H4 (cell line): ENCODE measurements at regions not wholly inside any gene's neighbourhood (a gene's known extent, or its start where the extent isn't known, plus 50 kb on each side); places are given as distances from the start of the nearest gene placed in this dataset.

Experiments used
- DNase-seq: peaks from one replicate; pipeline ENCODE4 v3.0.0-alpha.2; 2015; ENCODE audit warnings: low spot score

DNA sequence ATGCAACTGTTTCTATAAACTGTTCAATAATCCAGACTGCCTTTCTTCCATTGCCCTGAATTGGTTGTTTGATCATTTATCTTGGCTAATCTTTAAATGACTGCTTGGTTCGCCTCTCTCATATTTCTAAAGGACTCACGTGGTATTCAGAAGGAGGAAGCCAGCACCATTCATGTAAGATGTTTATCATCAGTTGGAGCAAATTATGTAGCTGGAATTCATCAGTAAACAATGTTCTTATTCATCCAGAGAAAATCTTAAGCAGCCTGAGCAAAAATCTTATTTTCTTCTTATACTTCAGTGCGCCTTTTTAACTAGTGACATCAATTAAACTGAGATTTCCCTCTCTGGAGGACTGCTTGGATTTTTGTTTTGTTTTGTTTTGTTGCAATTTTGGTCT is 538.7 kb upstream of the TMEM132C start:
- DNase-seq = no peak

DNA sequence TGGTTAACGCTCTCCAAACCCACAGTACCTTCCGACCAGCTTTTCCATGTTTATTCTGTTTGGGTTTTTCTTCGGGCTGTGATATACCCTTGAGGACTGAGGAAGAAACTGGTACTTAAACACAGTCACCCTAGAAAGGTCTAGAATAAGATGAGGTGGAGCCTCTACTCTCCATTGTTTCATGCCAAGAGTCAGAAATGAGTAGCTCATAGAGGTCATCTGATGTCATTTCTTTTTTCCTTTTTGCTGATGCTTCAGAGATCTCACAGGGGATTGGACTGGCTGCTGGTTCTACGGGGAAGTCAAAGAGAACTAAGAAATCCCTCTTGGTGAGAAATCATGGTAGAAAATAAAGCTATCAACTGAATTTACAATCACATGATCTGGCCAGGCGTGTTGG is 538.2 kb upstream of the TMEM132C start:
- no peak for DNase-seq

DNA sequence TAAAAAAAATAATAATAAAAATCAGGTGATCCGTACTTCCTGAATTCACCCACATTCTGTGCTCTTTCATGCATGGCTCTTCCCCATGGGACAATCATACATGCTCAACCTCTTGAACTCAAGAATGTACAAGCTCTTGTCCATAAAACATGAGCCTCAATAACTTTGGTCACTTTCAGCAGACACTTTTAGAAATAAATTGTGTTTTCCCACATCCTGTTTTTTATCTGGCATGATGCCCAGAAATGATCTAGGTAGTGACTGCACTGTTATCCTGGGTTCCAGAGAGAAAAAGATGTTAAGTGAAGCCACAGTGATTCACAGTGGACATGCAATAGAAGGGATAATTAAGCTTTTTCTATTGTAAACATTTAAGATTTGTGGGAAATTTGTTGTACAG is 537.6 kb upstream of the TMEM132C start:
- DNase-seq = peak; percentile 62

DNA sequence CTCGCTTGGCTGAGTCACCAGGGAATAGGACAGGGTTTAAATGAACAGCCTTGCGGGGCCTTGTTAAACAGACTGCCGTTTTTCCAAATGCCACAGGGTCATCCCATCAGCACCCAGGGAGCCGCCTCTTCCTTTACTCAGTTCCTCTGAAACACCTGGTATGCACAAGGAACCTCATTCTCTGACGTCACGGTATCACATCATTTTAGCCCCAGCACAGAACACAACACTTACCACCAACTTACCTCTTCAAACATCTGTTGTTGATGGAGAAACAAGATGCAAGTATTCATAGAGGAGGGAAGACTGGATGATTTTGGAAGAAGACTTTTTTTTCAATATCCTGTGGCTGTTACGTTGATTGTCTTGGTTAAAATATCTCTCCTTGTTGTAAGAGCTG is 535.3 kb upstream of the TMEM132C start:
- no peak for DNase-seq

DNA sequence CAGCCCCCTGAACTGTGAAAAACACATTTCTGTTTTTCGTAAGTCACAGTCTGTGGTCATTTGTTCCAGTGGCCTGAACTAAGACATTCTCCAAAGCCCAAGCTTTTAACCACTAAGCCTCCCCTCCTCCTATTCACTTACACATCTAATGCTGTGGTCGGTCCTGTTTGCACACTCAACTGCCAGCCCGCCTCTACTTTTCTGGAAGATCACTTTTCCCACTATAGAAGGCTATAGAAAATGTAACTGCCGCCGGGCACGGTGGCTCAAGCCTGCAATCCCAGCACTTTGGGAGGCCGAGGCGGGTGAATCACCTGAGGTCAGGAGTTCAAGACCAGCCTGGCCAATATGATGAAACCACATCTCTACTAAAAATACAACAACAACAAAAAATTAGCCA is 524.7 kb upstream of the TMEM132C start:
- peak; percentile 25 for DNase-seq

GRCh38 chr12:127745469-127746212 is 521.3 kb upstream of the TMEM132C start:
- no peak for DNase-seq

DNA sequence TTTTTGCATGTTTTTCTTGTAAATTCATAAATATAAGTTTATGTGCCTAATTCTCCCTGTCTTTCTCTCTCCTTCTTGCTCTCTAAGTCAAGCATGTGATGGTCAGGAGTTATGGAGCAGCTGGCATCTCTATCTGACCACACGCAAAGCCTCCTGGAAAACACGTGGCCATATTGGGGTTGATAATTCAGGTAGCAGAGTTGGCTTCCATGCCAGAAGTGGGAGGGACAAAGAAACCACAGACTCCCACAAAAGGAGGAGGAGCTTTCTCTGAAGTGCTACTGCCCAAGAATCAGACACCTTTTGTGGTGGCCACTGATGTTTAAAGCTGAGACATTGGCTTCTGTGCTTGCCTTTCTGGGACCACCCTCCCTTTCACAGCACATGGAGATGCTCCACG is 517.6 kb upstream of the TMEM132C start:
- DNase-seq = peak; percentile 44

- DNase-seq = no peak
Observed at GRCh38 chr12:127750076-127750840, 516.7 kb upstream of the TMEM132C start.

DNA sequence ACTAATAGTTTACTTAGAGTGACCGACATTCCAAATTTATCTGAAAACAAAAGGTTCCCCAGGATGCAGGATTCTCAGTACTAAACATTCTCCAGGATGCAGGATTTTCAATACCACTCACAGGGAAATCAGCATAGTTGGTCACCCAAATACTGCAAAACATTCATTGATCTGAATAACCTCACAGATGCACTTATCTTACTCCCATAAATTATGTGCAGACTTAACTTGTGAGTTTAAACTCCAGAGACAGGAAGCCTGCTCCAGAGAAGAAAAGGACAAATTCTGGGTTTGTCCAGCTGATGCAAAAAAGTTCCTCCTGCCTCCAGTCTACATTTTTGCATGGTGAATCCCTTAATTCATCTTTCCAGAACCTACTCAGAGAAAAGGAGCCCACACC is 514.2 kb upstream of the TMEM132C start:
- no peak for DNase-seq

- DNase-seq = no peak
Observed at GRCh38 chr12:127760357-127760756, 506.6 kb upstream of the TMEM132C start.

DNA sequence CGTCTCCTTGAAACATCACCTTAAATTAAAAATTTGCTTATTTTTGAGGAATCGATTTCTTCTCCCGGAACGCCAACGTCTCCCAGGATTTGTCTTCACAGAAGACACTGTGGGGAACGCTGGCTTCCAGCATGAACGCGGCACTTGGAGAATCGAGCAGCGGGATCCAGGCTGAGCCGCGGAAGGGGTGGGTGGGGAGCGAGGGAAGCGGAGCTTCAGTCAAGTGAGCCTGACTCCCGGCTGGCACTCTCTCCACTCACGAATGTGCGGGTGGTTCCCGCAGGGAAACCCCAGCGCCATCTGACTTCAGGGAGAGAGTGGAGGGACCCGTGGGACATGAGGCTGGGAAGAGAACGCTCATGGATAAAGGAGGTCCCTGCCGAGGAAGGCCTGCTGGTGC is 506.0 kb upstream of the TMEM132C start:
- DNase-seq = no peak

DNA sequence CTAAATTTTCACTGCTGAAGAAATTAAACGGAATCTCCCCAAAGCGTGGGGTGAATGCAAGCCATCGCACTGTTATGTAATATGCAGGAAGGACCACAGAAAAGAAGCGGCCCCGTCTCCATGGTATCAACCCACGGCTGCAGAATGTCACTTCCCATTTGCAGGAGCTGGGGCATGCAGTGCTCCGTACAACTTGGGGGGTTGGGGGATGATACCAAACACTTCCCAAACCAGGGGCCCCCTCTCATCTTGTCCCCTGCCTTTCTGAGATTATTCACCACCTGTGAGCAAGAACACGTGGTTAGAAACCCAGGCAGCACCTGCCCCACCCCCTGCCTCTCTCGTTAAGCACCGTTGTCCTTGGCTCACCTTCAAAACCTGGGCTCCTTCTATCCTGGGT is 505.1 kb upstream of the TMEM132C start:
- DNase-seq = no peak

DNA sequence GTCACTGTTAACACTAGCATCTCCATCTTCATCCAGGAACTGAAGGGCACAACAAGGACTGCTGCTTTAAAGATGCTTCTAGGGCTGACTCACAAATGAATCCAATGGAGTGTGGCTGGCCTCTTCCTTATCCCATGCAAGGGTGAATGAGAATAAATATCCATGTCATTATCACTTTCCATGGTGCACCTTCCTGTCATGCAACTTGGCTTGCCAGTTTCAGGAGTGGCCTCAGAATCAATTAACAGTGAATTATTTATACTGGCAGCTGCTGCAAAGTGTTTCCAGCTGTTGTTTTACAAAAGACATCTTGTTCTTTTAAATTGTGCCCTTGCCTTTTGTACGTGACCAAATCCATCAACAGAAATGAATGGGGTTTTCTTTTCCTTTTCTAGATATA is 499.3 kb upstream of the TMEM132C start:
- no peak for DNase-seq

- DNase-seq = no peak
Observed at GRCh38 chr12:127770118-127770517, 496.9 kb upstream of the TMEM132C start.

- no peak for DNase-seq
Observed at GRCh38 chr12:127771546-127771945, 495.4 kb upstream of the TMEM132C start.

DNA sequence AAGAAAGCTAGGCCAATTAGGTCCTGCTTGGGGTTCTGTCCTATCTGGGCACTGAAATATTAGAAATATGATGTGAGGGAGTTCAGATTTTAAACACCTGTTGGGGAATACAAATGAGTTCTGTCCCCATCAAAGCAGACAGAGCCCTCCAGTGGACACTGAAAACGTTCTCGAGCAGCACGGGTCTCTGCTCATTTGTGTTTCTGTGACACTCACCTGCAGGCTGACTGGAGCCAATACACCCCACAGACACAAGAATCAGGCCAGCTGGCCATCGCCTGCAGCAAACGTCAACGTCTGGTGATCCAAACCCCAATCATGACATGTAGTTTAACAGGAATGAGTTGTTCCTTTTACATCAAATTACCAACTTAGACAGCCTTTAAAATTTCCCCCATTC is 493.4 kb upstream of the TMEM132C start:
- peak; percentile 31 for DNase-seq

DNA sequence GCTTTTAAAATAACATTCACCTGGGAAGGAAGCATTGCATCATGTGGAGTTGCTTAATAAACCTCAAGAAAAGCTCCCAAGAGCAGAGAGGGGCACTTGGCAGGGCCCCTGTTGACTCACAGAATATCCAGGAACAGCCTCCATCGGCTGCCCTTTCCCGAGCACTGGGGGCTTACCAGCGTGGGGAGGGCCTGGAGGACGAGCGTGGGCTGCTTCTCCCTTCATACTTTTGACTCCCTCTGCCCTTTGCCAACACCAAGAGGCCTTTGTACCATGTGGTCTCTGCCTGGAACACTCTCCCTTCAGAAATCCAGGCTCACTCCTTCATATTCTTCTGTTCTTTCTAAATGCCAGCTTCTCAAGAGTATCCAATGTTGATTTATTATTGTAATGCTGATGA is 492.1 kb upstream of the TMEM132C start:
- DNase-seq = no peak

DNA sequence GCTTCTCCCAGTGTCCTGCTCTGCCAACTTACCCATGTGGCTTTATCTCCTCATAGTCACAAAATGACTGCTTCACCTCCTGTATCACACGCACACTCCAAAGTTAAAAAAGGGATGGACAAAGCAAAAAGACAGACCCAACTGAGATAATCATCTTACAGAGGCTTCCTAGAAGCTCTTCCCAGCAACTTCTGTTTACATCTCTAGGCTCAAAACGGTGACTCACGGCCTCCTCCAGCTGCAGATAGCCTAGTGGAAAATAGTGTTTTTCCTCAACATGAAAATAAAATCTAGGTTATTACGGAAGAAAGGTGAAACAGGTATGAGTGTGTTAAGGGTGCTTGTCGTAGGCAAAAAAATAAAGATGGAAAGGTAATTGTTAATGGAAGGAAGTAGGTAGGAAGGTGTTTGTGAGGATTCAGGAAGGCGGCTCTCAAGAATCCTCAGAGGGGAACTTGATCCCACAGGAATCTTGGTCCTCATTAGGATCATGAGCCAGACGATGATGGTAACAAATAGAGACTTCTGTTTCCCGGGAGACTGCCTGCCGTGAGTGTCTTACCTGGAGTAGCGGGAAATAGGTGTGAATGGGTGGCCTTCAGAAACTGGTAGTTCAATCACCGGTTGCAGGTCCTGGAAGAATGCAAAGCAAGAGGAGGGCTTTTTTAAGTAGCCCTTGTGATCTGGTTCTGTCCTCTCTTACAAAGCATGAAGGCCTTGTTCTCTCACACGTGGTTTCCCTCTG is 487.5 kb upstream of the TMEM132C start:
- peak; percentile 30 for DNase-seq

DNA sequence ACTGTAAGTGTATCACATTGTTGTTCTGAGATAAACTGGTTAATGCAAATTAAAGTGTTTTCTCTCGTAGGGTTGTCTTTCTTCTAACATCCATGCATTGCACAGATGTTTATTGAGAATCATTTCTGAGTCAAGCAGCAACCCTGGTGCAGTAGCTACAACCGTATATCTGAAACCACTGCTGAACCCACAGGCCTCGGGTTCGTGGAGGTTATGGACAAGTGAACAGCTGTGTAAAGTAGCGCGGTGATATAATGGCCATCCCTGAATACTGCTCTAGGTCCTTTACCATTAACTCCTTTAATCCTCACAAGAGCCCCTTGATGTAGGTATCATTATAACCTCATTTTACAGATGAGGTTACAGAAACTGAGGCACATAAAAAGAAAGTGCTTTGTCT is 486.1 kb upstream of the TMEM132C start:
- DNase-seq = no peak

GRCh38 chr12:127781336-127781735 is 485.6 kb upstream of the TMEM132C start:
- DNase-seq = no peak

DNA sequence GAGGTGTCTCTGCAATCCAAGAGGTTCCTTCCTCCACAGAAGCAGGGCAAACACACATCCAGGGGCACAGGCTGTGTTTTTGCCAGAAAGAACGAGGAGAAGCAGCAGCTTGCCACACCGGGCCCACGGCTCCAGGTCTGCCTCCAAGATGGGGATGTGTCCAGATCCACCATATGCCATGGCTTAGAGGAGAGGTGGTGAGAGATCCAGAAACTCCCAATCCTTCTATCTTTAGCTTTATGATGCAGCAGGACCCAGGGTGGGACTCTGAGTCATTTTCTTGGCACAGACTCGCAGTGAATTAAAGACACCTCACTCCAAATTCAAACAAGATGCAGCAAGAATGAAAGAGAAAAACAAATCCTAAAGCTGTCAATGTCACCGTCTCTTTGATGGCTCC is 481.4 kb upstream of the TMEM132C start:
- DNase-seq = peak; percentile 46

DNA sequence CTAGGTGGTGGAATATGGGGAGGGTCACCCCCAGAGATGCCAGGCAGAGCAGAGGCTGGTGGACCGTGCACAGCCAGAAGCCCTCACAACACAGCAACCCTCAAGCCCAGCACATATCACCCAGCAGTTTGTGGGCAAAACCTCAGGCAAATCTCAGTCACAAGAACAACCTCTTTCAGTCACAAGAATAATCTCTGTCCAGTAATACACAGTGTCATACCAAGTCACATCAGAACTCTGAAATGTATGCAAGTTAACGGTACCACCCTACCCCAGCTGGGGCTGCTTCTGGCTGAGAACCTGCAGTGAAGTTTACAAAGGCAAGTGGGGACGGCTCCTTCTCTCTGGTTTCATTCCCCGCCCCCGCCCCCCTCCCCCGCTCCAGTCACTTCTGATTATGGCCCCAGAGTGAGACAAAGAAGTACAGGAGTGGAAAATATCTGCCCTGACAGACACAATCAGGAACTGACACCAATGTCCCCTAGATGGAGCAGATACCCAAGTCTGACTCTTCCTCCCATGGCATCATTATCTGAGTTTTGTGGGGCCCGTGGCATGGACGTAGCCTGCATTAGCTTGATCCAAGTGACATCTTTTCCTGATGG is 480.9 kb upstream of the TMEM132C start:
- no peak for DNase-seq
